Lower leg skin (tissue), 3 donors: ENCODE measurements at regions not wholly inside any gene's neighbourhood (a gene's known extent, or its start where the extent isn't known, plus 50 kb on each side); places are given as distances from the start of the nearest gene placed in this dataset.

Experiments
- POLR2A ChIP-seq, 2 donors: fragments of 450-650 bp; IDR thresholded peaks; one replicate each; pipeline ENCODE4 v1.6.1; 2016 to 2017; ENCODE audit warnings: antibody characterized with exemption in 2 of 2, mild to moderate bottlenecking in 1 of 2, moderate library complexity in 1 of 2
- TF ChIP-seq, protein P1 (sequence below), 3 donors: fragments of 450-650 bp; IDR thresholded peaks; one replicate each; pipeline ENCODE4 v1.5.1; 2016; ENCODE audit warnings: antibody characterized with exemption in 3 of 3, mild to moderate bottlenecking in 3 of 3, moderate library complexity in 2 of 3

DNA sequence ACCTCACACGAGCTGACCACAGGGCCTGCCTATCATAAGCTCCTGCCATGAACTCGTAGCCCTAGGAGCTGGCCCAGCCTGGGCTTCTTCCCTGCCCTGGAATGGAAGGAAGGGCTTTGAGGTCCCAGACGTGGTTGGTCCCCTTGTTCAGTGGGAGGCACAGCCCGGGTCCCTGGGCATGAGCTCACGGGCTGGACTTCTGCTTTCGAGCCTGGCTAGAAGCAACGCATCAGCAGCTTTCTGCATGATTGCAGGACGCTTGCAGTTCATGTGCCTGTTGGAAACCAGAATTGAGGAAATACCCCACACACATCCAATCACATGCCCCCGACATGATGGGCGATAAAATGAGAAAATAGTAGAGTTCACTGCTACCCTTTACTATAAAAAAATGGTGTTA, 293.3 kb downstream of the MAF start:
- TF ChIP-seq, protein P1, sequence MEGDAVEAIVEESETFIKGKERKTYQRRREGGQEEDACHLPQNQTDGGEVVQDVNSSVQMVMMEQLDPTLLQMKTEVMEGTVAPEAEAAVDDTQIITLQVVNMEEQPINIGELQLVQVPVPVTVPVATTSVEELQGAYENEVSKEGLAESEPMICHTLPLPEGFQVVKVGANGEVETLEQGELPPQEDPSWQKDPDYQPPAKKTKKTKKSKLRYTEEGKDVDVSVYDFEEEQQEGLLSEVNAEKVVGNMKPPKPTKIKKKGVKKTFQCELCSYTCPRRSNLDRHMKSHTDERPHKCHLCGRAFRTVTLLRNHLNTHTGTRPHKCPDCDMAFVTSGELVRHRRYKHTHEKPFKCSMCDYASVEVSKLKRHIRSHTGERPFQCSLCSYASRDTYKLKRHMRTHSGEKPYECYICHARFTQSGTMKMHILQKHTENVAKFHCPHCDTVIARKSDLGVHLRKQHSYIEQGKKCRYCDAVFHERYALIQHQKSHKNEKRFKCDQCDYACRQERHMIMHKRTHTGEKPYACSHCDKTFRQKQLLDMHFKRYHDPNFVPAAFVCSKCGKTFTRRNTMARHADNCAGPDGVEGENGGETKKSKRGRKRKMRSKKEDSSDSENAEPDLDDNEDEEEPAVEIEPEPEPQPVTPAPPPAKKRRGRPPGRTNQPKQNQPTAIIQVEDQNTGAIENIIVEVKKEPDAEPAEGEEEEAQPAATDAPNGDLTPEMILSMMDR (IDR thresholded peaks at IDR 0.05): no peak
- no peak for TF ChIP-seq POLR2A (IDR thresholded peaks at IDR 0.05)
